Panc1 (cell line): ENCODE measurements at regions not wholly inside any gene's neighbourhood (a gene's known extent, or its start where the extent isn't known, plus 50 kb on each side); places are given as distances from the start of the nearest gene placed in this dataset.

Source experiments
- ATAC-seq: fragments of 200-7000 bp; cut with Tn5 transposase; 2 replicates; pipeline ENCODE4 v1.9.1; 2020; ENCODE audit warnings: mild to moderate bottlenecking, moderate library complexity
- BruUV-seq: library from RNA; stranded (reverse); fragments of 400-500 nt; replicated peaks from 2 replicates; lab custom pipeline; 2021; lab: Mats Ljungman, UMichigan
- CTCF ChIA-PET: fragments of 300-600 bp; sonication (Branson Sonifier 250); formaldehyde crosslinking; loops from one replicate; lab custom pipeline; 2022; ENCODE audit warnings: antibody characterized with exemption; lab: Charles Lee
- POLR2A ChIA-PET: fragments of 300-600 bp; sonication (Branson Sonifier 250); formaldehyde crosslinking; loops from one replicate; lab custom pipeline; 2022; ENCODE audit warnings: antibody characterized with exemption; lab: Charles Lee
- DNase-seq: peaks from one replicate; pipeline ENCODE4 v3.0.0-alpha.2; 2010; ENCODE audit warnings: low read depth, low spot score
- H3K27ac ChIP-seq: 2 replicates; pipeline ENCODE4 v1.5.1; 2011; ENCODE audit warnings: mild to moderate bottlenecking, low read length, inconsistent platforms
- H3K27me3 ChIP-seq: fragments of 200-500 bp; sonication (Bioruptor generic); 2 replicates; pipeline ENCODE4 v1.6.0; 2014; ENCODE audit warnings: low read length, inconsistent platforms; ENCODE audit not compliant: control insufficient read depth, insufficient read depth
- H3K36me3 ChIP-seq: fragments of 200-500 bp; sonication (Bioruptor generic); 2 replicates; pipeline ENCODE4 v1.5.1; 2014; ENCODE audit warnings: inconsistent platforms, mild to moderate bottlenecking, low read length, moderate library complexity; ENCODE audit not compliant: control insufficient read depth, insufficient read depth
- H3K4me1 ChIP-seq: 2 replicates; pipeline ENCODE4 v1.5.1; 2011; ENCODE audit warnings: inconsistent platforms, mild to moderate bottlenecking, low read length, moderate library complexity; ENCODE audit not compliant: control insufficient read depth, insufficient read depth
- H3K4me3 ChIP-seq, 2 experiments: 2 replicates each; pipeline ENCODE4 v1.5.1; 2011 to 2012; ENCODE audit warnings: low read depth in 2 of 2, low read length in 2 of 2, mild to moderate bottlenecking in 2 of 2, inconsistent platforms in 1 of 2, moderate library complexity in 1 of 2
- H3K9me3 ChIP-seq: fragments of 200-500 bp; sonication (Bioruptor generic); 2 replicates; pipeline ENCODE4 v1.5.1; 2014; ENCODE audit warnings: low read depth, mild to moderate bottlenecking, inconsistent platforms, low read length, moderate library complexity; ENCODE audit not compliant: control insufficient read depth, insufficient read depth
- POLR2AphosphoS5 ChIP-seq: IDR thresholded peaks from 2 replicates; pipeline ENCODE4 v1.6.1; 2012; ENCODE audit warnings: mild to moderate bottlenecking, low read depth, low read length, moderate library complexity
- SIN3A ChIP-seq: IDR thresholded peaks from 2 replicates; pipeline ENCODE4 v1.6.1; 2012; ENCODE audit warnings: low read depth, mild to moderate bottlenecking, low read length, moderate library complexity, borderline replicate concordance; ENCODE audit not compliant: insufficient read depth
- TCF7L2 ChIP-seq: IDR thresholded peaks from 2 replicates; pipeline ENCODE4 v1.6.1; 2011; ENCODE audit warnings: mild to moderate bottlenecking, low read depth, low read length, inconsistent platforms
- in situ Hi-C: cut with HindIII; loops from 2 replicates; pipeline ENCODE4 v1.10.0; 2016; ENCODE audit warnings: low sequenced_read_pairs, low pct_unique_long_range_greater_than_20kb
- intact Hi-C: fragments of 100-400 bp; cut with micrococcal nuclease; formaldehyde crosslinking; loops from one replicate; pipeline ENCODE4 v1.10.0; 2022; ENCODE audit not compliant: unreplicated experiment
- TF ChIP-seq, protein P1 (sequence below): fragments of 450-650 bp; IDR thresholded peaks from 2 replicates; pipeline ENCODE4 v1.5.1; 2017; ENCODE audit warnings: mild to moderate bottlenecking
- TF ChIP-seq, protein P2 (sequence below), 2 experiments: IDR thresholded peaks; 2 replicates each; pipeline ENCODE4 v1.6.1; 2011 to 2012; ENCODE audit warnings: low read depth in 2 of 2, control low read depth in 1 of 2, low read length in 1 of 2, mild to moderate bottlenecking in 1 of 2, moderate library complexity in 1 of 2; ENCODE audit not compliant: insufficient read depth in 1 of 2

DNA sequence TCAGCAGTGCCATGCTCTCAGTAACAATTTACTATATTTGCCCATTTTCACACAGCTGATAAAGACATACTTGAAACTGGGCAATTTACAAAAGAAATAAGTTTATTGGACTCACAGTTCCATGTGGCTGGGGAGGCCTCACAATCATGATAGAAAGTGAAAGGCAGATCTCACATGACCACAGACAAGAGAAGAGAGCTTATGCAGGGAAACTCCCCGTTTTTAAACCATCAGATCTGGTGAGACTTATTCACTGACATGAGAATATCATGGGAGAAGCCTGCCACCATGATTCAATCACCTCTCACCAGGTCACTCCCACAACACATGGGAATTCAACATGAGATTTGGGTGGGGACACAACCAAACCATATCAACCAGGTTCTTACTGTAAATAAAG lies 112.1 kb upstream of the C1orf87 start:
- intact Hi-C loops (no loop called here), in situ Hi-C loops (no loop called here)
- ChIA-PET POLR2A (no interaction called here), CTCF (no interaction called here)
- BruUV-seq, result no TSS peak
- H3K4me3 ChIP-seq, result no peak overlapping the region
- no peaks in the 10 kb centered on the region for H3K4me1 ChIP-seq
- H3K27ac ChIP-seq, result no peak overlapping the region
- H3K9me3 ChIP-seq, result no peaks in the 10 kb centered on the region
- no peak for DNase-seq
- no peak for ATAC-seq
- H3K27me3 ChIP-seq, result no peaks in the 10 kb centered on the region
- H3K36me3 ChIP-seq, result no peaks in the 10 kb centered on the region
- no peak for TF ChIP-seq SIN3A
- TF ChIP-seq, protein P1, sequence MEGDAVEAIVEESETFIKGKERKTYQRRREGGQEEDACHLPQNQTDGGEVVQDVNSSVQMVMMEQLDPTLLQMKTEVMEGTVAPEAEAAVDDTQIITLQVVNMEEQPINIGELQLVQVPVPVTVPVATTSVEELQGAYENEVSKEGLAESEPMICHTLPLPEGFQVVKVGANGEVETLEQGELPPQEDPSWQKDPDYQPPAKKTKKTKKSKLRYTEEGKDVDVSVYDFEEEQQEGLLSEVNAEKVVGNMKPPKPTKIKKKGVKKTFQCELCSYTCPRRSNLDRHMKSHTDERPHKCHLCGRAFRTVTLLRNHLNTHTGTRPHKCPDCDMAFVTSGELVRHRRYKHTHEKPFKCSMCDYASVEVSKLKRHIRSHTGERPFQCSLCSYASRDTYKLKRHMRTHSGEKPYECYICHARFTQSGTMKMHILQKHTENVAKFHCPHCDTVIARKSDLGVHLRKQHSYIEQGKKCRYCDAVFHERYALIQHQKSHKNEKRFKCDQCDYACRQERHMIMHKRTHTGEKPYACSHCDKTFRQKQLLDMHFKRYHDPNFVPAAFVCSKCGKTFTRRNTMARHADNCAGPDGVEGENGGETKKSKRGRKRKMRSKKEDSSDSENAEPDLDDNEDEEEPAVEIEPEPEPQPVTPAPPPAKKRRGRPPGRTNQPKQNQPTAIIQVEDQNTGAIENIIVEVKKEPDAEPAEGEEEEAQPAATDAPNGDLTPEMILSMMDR, result no peak
- TF ChIP-seq TCF7L2, result no peak
- TF ChIP-seq POLR2AphosphoS5, result no peak
- TF ChIP-seq, protein P2, sequence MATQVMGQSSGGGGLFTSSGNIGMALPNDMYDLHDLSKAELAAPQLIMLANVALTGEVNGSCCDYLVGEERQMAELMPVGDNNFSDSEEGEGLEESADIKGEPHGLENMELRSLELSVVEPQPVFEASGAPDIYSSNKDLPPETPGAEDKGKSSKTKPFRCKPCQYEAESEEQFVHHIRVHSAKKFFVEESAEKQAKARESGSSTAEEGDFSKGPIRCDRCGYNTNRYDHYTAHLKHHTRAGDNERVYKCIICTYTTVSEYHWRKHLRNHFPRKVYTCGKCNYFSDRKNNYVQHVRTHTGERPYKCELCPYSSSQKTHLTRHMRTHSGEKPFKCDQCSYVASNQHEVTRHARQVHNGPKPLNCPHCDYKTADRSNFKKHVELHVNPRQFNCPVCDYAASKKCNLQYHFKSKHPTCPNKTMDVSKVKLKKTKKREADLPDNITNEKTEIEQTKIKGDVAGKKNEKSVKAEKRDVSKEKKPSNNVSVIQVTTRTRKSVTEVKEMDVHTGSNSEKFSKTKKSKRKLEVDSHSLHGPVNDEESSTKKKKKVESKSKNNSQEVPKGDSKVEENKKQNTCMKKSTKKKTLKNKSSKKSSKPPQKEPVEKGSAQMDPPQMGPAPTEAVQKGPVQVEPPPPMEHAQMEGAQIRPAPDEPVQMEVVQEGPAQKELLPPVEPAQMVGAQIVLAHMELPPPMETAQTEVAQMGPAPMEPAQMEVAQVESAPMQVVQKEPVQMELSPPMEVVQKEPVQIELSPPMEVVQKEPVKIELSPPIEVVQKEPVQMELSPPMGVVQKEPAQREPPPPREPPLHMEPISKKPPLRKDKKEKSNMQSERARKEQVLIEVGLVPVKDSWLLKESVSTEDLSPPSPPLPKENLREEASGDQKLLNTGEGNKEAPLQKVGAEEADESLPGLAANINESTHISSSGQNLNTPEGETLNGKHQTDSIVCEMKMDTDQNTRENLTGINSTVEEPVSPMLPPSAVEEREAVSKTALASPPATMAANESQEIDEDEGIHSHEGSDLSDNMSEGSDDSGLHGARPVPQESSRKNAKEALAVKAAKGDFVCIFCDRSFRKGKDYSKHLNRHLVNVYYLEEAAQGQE (IDR thresholded peaks at IDR 0.05; ENCODE audit: insufficient read depth in 1 of 2, low read depth in 2 of 2, low read length in 1 of 2), result no peak

DNA sequence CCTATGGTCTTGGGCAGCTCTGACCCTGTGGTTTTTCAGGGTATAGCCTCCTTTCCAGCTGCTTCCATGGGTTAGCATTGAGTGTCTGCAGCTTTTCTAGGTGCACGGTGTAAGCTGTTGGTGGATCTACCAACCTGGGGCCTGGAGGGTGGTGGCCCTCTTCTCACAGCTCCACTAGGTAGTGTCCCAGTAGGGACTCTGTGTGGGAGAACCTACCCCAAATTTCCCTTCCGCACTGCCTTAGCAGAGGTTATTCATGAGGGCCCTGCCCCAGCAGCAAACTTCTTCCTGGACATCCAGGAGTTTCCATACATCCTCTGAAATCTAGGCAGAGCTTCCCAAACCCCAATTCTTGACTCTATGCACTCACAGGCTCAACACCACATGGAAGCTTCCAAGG lies 111.0 kb upstream of the C1orf87 start:
- ATAC-seq, result no peak
- H3K4me1 ChIP-seq, result no peaks in the 10 kb centered on the region
- CTCF ChIA-PET, result no interaction called here
- no peak overlapping the region for H3K4me3 ChIP-seq
- in situ Hi-C loops (no loop called here), intact Hi-C loops (no loop called here)
- TF ChIP-seq, protein P1, result no peak
- TF ChIP-seq POLR2AphosphoS5, result no peak
- TF ChIP-seq, protein P2 (IDR thresholded peaks at IDR 0.05; ENCODE audit: insufficient read depth in 1 of 2, low read depth in 2 of 2, low read length in 1 of 2), result no peak
- no peak for TF ChIP-seq SIN3A
- no peak for TF ChIP-seq TCF7L2
- BruUV-seq, result no TSS peak
- no peaks in the 10 kb centered on the region for H3K36me3 ChIP-seq
- H3K27ac ChIP-seq, result no peak overlapping the region
- no peaks in the 10 kb centered on the region for H3K9me3 ChIP-seq
- no peak for DNase-seq
- no peaks in the 10 kb centered on the region for H3K27me3 ChIP-seq
- POLR2A ChIA-PET, result no interaction called here
